H1 (cell line): ENCODE measurements at regions not wholly inside any gene's neighbourhood (a gene's known extent, or its start where the extent isn't known, plus 50 kb on each side); places are given as distances from the start of the nearest gene placed in this dataset.

ENCODE experiments used
- CTCF ChIA-PET: fragments of 300-600 bp; sonication (Branson Sonifier 250); formaldehyde crosslinking; loops from one replicate; lab custom pipeline; 2021; ENCODE audit not compliant: partially characterized antibody; lab: Charles Lee
- POLR2A ChIA-PET: fragments of 300-600 bp; sonication (Branson Sonifier 250); formaldehyde crosslinking; loops from one replicate; lab custom pipeline; 2021; ENCODE audit warnings: inconsistent platforms; ENCODE audit not compliant: partially characterized antibody; lab: Charles Lee
- DNase-seq, 2 experiments: peaks; one replicate each; pipeline versions ENCODE4 v3.0.0 to v3.0.0-alpha.2; 2010 to 2022; ENCODE audit warnings: low spot score in 2 of 2, low read depth in 1 of 2, mixed read lengths in 1 of 2
- FAIRE-seq: peaks from 2 replicates; lab custom pipeline; 2011; peaks lifted over from hg19 to GRCh38; lab: Jason Lieb, UNC
- H2AFZ ChIP-seq: 2 replicates; pipeline ENCODE4 v1.8.1; 2012; ENCODE audit warnings: low read length, inconsistent platforms
- H2AK5ac ChIP-seq: 2 replicates; pipeline ENCODE4 v1.6.1; 2013; ENCODE audit warnings: low read depth, low read length
- H2BK120ac ChIP-seq: replicated peaks from 2 replicates; pipeline ENCODE3; 2013; ENCODE audit warnings: low read depth, low read length, inconsistent platforms
- H2BK12ac ChIP-seq: 2 replicates; pipeline ENCODE4 v1.6.1; 2013; ENCODE audit warnings: low read depth, low read length
- H2BK15ac ChIP-seq: 2 replicates; pipeline ENCODE4 v1.6.1; 2013; ENCODE audit warnings: low read length
- H2BK20ac ChIP-seq: 2 replicates; pipeline ENCODE4 v1.6.1; 2013; ENCODE audit warnings: low read length
- H2BK5ac ChIP-seq: 2 replicates; pipeline ENCODE4 v1.6.1; 2013; ENCODE audit warnings: low read depth, low read length
- H3K14ac ChIP-seq: 2 replicates; pipeline ENCODE4 v1.6.1; 2013; ENCODE audit warnings: inconsistent platforms; ENCODE audit not compliant: insufficient read length
- H3K18ac ChIP-seq: 2 replicates; pipeline ENCODE4 v1.6.1; 2013; ENCODE audit warnings: low read length; ENCODE audit errors: extremely low read depth
- H3K23ac ChIP-seq: 2 replicates; pipeline ENCODE4 v1.6.1; 2013; ENCODE audit warnings: inconsistent platforms; ENCODE audit not compliant: insufficient read length
- H3K23me2 ChIP-seq: 2 replicates; pipeline ENCODE4 v1.6.1; 2013; ENCODE audit warnings: low read depth, low read length
- H3K27ac ChIP-seq: 2 replicates; pipeline ENCODE4 v1.6.1; 2011; ENCODE audit warnings: low read depth, low read length, inconsistent platforms
- H3K27me3 ChIP-seq, 4 experiments: replicated peaks in 1 of 4; 1 replicate in 1 of 4; 2 replicates in 3 of 4; pipeline versions ENCODE4 v1.6.1 to v1.8.1; 2011 to 2013; ENCODE audit warnings: low read length in 3 of 4, mild to moderate bottlenecking in 3 of 4, inconsistent platforms in 2 of 4, mixed read lengths in 2 of 4, moderate library complexity in 1 of 4; ENCODE audit not compliant: control insufficient read depth in 3 of 4, insufficient read depth in 3 of 4; ENCODE audit errors: extremely low read depth in 1 of 4
- H3K36me3 ChIP-seq, 4 experiments: 2 replicates each; pipeline versions ENCODE4 v1.6.1 to v1.8.1; 2011 to 2013; ENCODE audit warnings: mild to moderate bottlenecking in 4 of 4, low read length in 3 of 4, moderate library complexity in 2 of 4, control low read depth in 1 of 4, inconsistent platforms in 1 of 4; ENCODE audit not compliant: insufficient read depth in 4 of 4, control insufficient read depth in 2 of 4
- H3K4ac ChIP-seq: replicated peaks from 2 replicates; pipeline ENCODE3; 2013; ENCODE audit warnings: low read length, low read depth, mixed read lengths, inconsistent platforms; ENCODE audit not compliant: insufficient read length
- H3K4me1 ChIP-seq, 4 experiments: replicated peaks in 1 of 4; 1 replicate in 1 of 4; 2 replicates in 3 of 4; pipeline versions ENCODE4 v1.6.1 to v1.8.1; 2011 to 2013; ENCODE audit warnings: low read length in 3 of 4, inconsistent platforms in 2 of 4, mixed read lengths in 1 of 4; ENCODE audit not compliant: insufficient read depth in 4 of 4, control insufficient read depth in 3 of 4
- H3K4me2 ChIP-seq, 2 experiments: 2 replicates each; pipeline versions ENCODE4 v1.6.1 to v1.8.1; 2011 to 2013; ENCODE audit warnings: low read depth in 2 of 2, low read length in 2 of 2, control low read depth in 1 of 2, inconsistent platforms in 1 of 2, mild to moderate bottlenecking in 1 of 2; ENCODE audit not compliant: insufficient read depth in 1 of 2
- H3K4me3 ChIP-seq, 4 experiments: fragments of 200-600, 300-600 bp in 1 of 4; sonication (generic), shearing (Covaris generic), sonication (Bioruptor Twin) in 1 of 4; 2 replicates each; pipeline versions ENCODE4 v1.5.1 to v1.8.1; 2011 to 2016; ENCODE audit warnings: low read length in 4 of 4, low read depth in 3 of 4, control low read depth in 2 of 4, inconsistent platforms in 2 of 4, mild to moderate bottlenecking in 2 of 4, mixed read lengths in 1 of 4, moderate library complexity in 1 of 4; ENCODE audit not compliant: insufficient read depth in 2 of 4; ENCODE audit errors: extremely low read depth in 1 of 4
- H3K56ac ChIP-seq: replicated peaks from 2 replicates; pipeline ENCODE3; 2013; ENCODE audit warnings: low read depth, mild to moderate bottlenecking, mixed read lengths, low read length, inconsistent platforms; ENCODE audit not compliant: insufficient read length
- H3K79me1 ChIP-seq: 2 replicates; pipeline ENCODE4 v1.6.1; 2013; ENCODE audit warnings: low read depth, low read length, control low read depth
- H3K79me2 ChIP-seq, 2 experiments: 2 replicates each; pipeline versions ENCODE4 v1.6.1 to v1.8.1; 2012 to 2013; ENCODE audit warnings: low read length in 2 of 2, mild to moderate bottlenecking in 2 of 2, inconsistent platforms in 1 of 2; ENCODE audit not compliant: insufficient read depth in 2 of 2, control insufficient read depth in 1 of 2
- H3K9ac ChIP-seq, 4 experiments: replicated peaks in 1 of 4; 1 replicate in 1 of 4; 2 replicates in 3 of 4; pipeline versions ENCODE4 v1.6.1 to v1.8.1; 2011 to 2013; ENCODE audit warnings: low read depth in 3 of 4, low read length in 3 of 4, control low read depth in 2 of 4, mild to moderate bottlenecking in 2 of 4, moderate library complexity in 2 of 4, inconsistent platforms in 1 of 4; ENCODE audit errors: extremely low read depth in 1 of 4
- H3K9me3 ChIP-seq, 2 experiments: 2 replicates each; pipeline versions ENCODE4 v1.6.1 to v1.8.1; 2012 to 2013; ENCODE audit warnings: mild to moderate bottlenecking in 2 of 2, moderate library complexity in 2 of 2, control low read depth in 1 of 2, inconsistent platforms in 1 of 2, low read depth in 1 of 2, low read length in 1 of 2, mixed read lengths in 1 of 2; ENCODE audit not compliant: insufficient read depth in 2 of 2
- H4K20me1 ChIP-seq, 2 experiments: replicated peaks in 1 of 2; 2 replicates each; pipeline versions ENCODE3 to v1.8.1; 2011 to 2013; ENCODE audit warnings: inconsistent platforms in 2 of 2, low read length in 2 of 2, mild to moderate bottlenecking in 1 of 2; ENCODE audit not compliant: insufficient read depth in 2 of 2, control insufficient read depth in 1 of 2
- H4K5ac ChIP-seq: 2 replicates; pipeline ENCODE4 v1.6.1; 2013; ENCODE audit warnings: low read length, low read depth, mixed read lengths, inconsistent platforms; ENCODE audit not compliant: insufficient read length
- H4K8ac ChIP-seq: 2 replicates; pipeline ENCODE4 v1.8.0; 2013; ENCODE audit warnings: mild to moderate bottlenecking, moderate library complexity, low read length, inconsistent platforms; ENCODE audit not compliant: insufficient read depth; ENCODE audit errors: extremely low read depth
- H4K91ac ChIP-seq: replicated peaks from 2 replicates; pipeline ENCODE3; 2013; ENCODE audit warnings: low read length, mixed read lengths, inconsistent platforms; ENCODE audit not compliant: insufficient read length
- CEBPB ChIP-seq: IDR thresholded peaks from 2 replicates; pipeline ENCODE4 v1.6.1; 2012; ENCODE audit warnings: low read depth, low read length
- KDM4A ChIP-seq: IDR thresholded peaks from one replicate; pipeline ENCODE4 v1.7.1; 2012; ENCODE audit warnings: low read depth, mild to moderate bottlenecking, moderate library complexity, low read length, inconsistent platforms; ENCODE audit not compliant: severe bottlenecking
- NANOG ChIP-seq: IDR thresholded peaks from 2 replicates; pipeline ENCODE4 v1.6.1; 2011; ENCODE audit warnings: low read length, low read depth, mild to moderate bottlenecking, inconsistent platforms; ENCODE audit not compliant: insufficient read depth, poor library complexity, severe bottlenecking
- WGBS, 2 experiments: shearing (Covaris generic) in 1 of 2; methylation state at CpG; one replicate each; pipeline versions ENCODE4 v1.1.6 to v1.1.7; 2013 to 2015; ENCODE audit warnings: low lambda C conversion rate in 2 of 2, mixed read lengths in 2 of 2, inconsistent platforms in 1 of 2, low coverage in 1 of 2, missing lambda C conversion rate in 1 of 2; ENCODE audit not compliant: insufficient replicate concordance in 2 of 2, insufficient coverage in 1 of 2, insufficient read length in 1 of 2; ENCODE audit errors: extremely low coverage in 1 of 2, missing lambda C conversion rate in 1 of 2; 5-methylcytosine and 5-hydroxymethylcytosine counted together

GRCh38 chr11:57932105-57932504 is 91.6 kb upstream of the OR9Q1 start:
- H3K23ac ChIP-seq = no peak overlapping the region
- H3K4me3 ChIP-seq = no peak overlapping the region
- no peaks in the 10 kb centered on the region for H3K27me3 ChIP-seq
- no peak overlapping the region for H4K91ac ChIP-seq
- H2BK120ac ChIP-seq = no peak overlapping the region
- no peak overlapping the region for H4K5ac ChIP-seq
- no peak overlapping the region for H3K4ac ChIP-seq
- no peak overlapping the region for H3K9ac ChIP-seq
- no peak overlapping the region for H4K8ac ChIP-seq
- no peak overlapping the region for H2AFZ ChIP-seq
- POLR2A ChIA-PET = no interaction called here
- no peak overlapping the region for H2BK15ac ChIP-seq
- FAIRE-seq = no peak
- WGBS, 2 experiments = 87% methylated on average over 2 of the region's 2 CpGs; no CpG with 5 or more reads in 1 of the 2 experiments
- no peak overlapping the region for H2AK5ac ChIP-seq
- no peak overlapping the region for H3K4me2 ChIP-seq
- H2BK12ac ChIP-seq = no peak overlapping the region
- H3K79me2 ChIP-seq = no peaks in the 10 kb centered on the region
- H3K79me1 ChIP-seq = no peaks in the 10 kb centered on the region
- CTCF ChIA-PET = interaction anchor here (1.0 to 1.2 kb wide), 2 partner anchors 8 to 36 kb away, joined by 3 to 7 read pairs; no protein-coding TSS in a partner anchor
- H3K56ac ChIP-seq = no peak overlapping the region
- H3K23me2 ChIP-seq = no peaks in the 10 kb centered on the region
- no peaks in the 10 kb centered on the region for H3K36me3 ChIP-seq
- no peak for DNase-seq
- H3K27ac ChIP-seq = no peak overlapping the region
- no peak overlapping the region for H2BK5ac ChIP-seq
- no peaks in the 10 kb centered on the region for H4K20me1 ChIP-seq
- H2BK20ac ChIP-seq = no peak overlapping the region
- no peaks in the 10 kb centered on the region for H3K4me1 ChIP-seq
- no peaks in the 10 kb centered on the region for H3K9me3 ChIP-seq
- no peak overlapping the region for H3K14ac ChIP-seq
- H3K18ac ChIP-seq = no peak overlapping the region
- TF ChIP-seq CEBPB = no peak
- no peak for TF ChIP-seq KDM4A
- TF ChIP-seq NANOG = no peak
